ENCODE measurements at regions not wholly inside any gene's neighbourhood (a gene's known extent, or its start where the extent isn't known, plus 50 kb on each side); places are given as distances from the start of the nearest gene placed in this dataset.

- TF ChIP-seq, protein P1, sequence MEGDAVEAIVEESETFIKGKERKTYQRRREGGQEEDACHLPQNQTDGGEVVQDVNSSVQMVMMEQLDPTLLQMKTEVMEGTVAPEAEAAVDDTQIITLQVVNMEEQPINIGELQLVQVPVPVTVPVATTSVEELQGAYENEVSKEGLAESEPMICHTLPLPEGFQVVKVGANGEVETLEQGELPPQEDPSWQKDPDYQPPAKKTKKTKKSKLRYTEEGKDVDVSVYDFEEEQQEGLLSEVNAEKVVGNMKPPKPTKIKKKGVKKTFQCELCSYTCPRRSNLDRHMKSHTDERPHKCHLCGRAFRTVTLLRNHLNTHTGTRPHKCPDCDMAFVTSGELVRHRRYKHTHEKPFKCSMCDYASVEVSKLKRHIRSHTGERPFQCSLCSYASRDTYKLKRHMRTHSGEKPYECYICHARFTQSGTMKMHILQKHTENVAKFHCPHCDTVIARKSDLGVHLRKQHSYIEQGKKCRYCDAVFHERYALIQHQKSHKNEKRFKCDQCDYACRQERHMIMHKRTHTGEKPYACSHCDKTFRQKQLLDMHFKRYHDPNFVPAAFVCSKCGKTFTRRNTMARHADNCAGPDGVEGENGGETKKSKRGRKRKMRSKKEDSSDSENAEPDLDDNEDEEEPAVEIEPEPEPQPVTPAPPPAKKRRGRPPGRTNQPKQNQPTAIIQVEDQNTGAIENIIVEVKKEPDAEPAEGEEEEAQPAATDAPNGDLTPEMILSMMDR (conservative IDR thresholded peaks at IDR 0.05 in 1 of 2, IDR thresholded peaks at IDR 0.05 in 1 of 2; ENCODE audit: extremely low read depth in 1 of 2, insufficient read depth in 1 of 2, low read depth in 1 of 2, low read length in 2 of 2): no peak
- TF ChIP-seq EZH2 (IDR thresholded peaks at IDR 0.05; ENCODE audit: borderline replicate concordance, low read length): no peak
These were observed 495.9 kb upstream of the ARID1B start for GRCh38 chr6:156281266-156281665.

Measured in mammary epithelial cell (primary cell).